Gastrocnemius medialis (tissue), 4 donors: ENCODE measurements at regions not wholly inside any gene's neighbourhood (a gene's known extent, or its start where the extent isn't known, plus 50 kb on each side); places are given as distances from the start of the nearest gene placed in this dataset.

Experiments used
- ATAC-seq, 2 donors: fragments of 150-250 bp; one replicate each; pipeline ENCODE4 v1.9.1; 2016
- DNase-seq, 2 donors: peaks; one replicate each; pipeline ENCODE4 v3.0.0-alpha.2; 2019
- H3K27ac ChIP-seq, 4 donors: fragments of 200-600 bp; sonication (generic); 1 replicate in 1 of 4; 2 replicates in 3 of 4; pipeline ENCODE4 v1.5.1; 2016 to 2018; ENCODE audit warnings: mild to moderate bottlenecking in 2 of 4, moderate library complexity in 1 of 4
- H3K27me3 ChIP-seq, 3 donors: fragments of 200-600 bp; sonication (generic) in 2 of 3; 1 replicate in 1 of 3; 2 replicates in 2 of 3; pipeline versions ENCODE4 v1.5.1 to v1.6.0; 2016 to 2019; ENCODE audit warnings: mild to moderate bottlenecking in 1 of 3, moderate library complexity in 1 of 3
- H3K36me3 ChIP-seq, 2 donors: fragments of 200-600 bp; sonication (generic) in 1 of 2; one replicate each; pipeline ENCODE4 v1.5.1; 2017 to 2018
- H3K4me1 ChIP-seq, 2 donors: fragments of 200-600 bp; sonication (generic) in 1 of 2; one replicate each; pipeline ENCODE4 v1.5.1; 2016 to 2017; ENCODE audit warnings: mild to moderate bottlenecking in 2 of 2
- H3K4me3 ChIP-seq, 4 donors: fragments of 200-600 bp; sonication (generic) in 3 of 4; 1 replicate in 1 of 4; 2 replicates in 3 of 4; pipeline ENCODE4 v1.5.1; 2016 to 2019; ENCODE audit warnings: mild to moderate bottlenecking in 2 of 4
- H3K9me3 ChIP-seq, 3 donors: fragments of 200-600 bp; sonication (generic) in 2 of 3; 1 replicate in 1 of 3; 2 replicates in 2 of 3; pipeline ENCODE4 v1.5.1; 2016 to 2019
- POLR2A ChIP-seq, 2 donors: fragments of 450-650 bp; IDR thresholded peaks; one replicate each; pipeline ENCODE4 v1.6.1; 2017; ENCODE audit warnings: antibody characterized with exemption in 2 of 2, mild to moderate bottlenecking in 2 of 2, moderate library complexity in 2 of 2
- in situ Hi-C, 4 donors: fragments of 200-750 bp; cut with MboI; loops; one replicate each; pipeline versions ENCODE4 v1.15.0 to v1.8.0; 2017; ENCODE audit warnings: low sequenced_read_pairs in 4 of 4
- intact Hi-C: fragments of 100-400 bp; cut with DNase I; formaldehyde crosslinking; loops from one replicate; pipeline ENCODE4 v1.15.1; 2023; ENCODE audit warnings: low total_unique reads
- TF ChIP-seq, protein P1 (sequence below), 5 experiments: fragments of 450-650 bp in 3 of 5; fragments of 200-600 bp in 2 of 5; sonication (generic) in 2 of 5; IDR thresholded peaks in 4 of 5; conservative IDR thresholded peaks in 1 of 5; 1 replicate in 4 of 5; 2 replicates in 1 of 5; pipeline ENCODE4 v1.5.1; 2016 to 2019; ENCODE audit warnings: antibody characterized with exemption in 5 of 5, mild to moderate bottlenecking in 3 of 5, moderate library complexity in 3 of 5

DNA sequence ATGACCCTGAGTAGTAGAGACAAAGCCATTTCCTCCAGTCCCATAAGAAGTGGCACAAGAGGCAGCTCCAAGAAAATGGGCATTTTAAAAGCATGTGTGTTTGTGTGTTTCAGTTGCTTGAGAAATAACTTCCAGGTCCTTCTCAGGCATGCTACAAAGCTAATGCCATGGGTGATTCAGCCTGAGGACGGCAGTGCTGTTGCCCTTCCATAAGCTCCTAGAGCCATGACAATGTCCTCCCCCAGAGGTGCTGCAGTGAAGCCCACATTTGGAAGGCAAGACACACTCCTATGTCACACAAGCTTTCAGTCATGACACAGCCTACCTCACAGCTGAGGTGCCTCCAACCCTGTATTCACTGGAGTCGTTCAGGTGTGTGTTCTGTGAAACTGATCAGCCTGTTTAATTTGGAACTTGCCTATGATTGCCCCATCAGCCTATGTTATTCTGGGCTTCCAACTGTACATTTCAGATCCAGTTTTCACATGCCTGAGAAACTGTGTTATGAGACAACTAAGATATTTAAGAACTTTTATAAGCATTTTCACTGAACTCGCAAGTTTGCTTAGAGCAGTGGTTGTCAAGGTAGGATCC lies 213.6 kb downstream of the FOXO1 start:
- intact Hi-C loops: no loop called here
- no peaks in the 10 kb centered on the region for H3K9me3 ChIP-seq
- no peaks in the 10 kb centered on the region for H3K36me3 ChIP-seq
- in situ Hi-C loops: no loop called here
- no peaks in the 10 kb centered on the region for H3K4me1 ChIP-seq
- H3K27ac ChIP-seq: no peak overlapping the region
- H3K4me3 ChIP-seq: no peak overlapping the region
- H3K27me3 ChIP-seq: no peaks in the 10 kb centered on the region
- TF ChIP-seq, protein P1, sequence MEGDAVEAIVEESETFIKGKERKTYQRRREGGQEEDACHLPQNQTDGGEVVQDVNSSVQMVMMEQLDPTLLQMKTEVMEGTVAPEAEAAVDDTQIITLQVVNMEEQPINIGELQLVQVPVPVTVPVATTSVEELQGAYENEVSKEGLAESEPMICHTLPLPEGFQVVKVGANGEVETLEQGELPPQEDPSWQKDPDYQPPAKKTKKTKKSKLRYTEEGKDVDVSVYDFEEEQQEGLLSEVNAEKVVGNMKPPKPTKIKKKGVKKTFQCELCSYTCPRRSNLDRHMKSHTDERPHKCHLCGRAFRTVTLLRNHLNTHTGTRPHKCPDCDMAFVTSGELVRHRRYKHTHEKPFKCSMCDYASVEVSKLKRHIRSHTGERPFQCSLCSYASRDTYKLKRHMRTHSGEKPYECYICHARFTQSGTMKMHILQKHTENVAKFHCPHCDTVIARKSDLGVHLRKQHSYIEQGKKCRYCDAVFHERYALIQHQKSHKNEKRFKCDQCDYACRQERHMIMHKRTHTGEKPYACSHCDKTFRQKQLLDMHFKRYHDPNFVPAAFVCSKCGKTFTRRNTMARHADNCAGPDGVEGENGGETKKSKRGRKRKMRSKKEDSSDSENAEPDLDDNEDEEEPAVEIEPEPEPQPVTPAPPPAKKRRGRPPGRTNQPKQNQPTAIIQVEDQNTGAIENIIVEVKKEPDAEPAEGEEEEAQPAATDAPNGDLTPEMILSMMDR (IDR thresholded peaks at IDR 0.05 in 4 of 5, conservative IDR thresholded peaks at IDR 0.05 in 1 of 5): no peak
- no peak for TF ChIP-seq POLR2A (IDR thresholded peaks at IDR 0.05)
- ATAC-seq: no peak
- DNase-seq: no peak

DNA sequence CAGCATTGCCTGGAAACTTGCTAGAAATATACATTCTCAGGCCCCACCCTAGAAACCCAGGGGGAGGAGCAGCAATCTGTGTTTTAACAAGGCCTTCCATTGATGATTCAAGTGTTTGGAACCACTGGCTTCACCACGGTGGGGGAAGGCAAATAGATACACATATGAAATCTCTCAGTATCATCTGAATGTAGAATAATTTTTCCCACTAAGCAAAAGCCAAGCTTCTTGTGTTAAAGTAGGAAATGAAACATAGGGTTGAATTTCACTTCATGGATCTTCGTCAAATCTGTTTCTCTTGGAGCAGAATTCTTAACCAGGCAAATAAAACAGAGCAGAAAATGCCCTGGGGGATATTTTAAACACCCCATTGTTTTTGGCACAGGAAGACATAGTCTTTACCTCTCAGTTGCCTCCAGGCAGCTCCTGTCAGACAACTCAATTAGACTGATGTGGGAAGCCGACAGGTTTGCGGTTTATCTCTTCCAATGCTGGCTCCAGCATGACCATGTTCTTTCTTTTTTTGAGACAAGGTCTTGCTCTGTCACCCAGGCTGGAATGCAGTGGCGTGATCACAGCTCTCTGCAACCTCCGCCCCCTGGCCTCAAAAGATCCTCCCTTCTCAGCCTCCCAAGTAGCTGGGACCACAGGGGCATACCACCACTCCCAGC lies 213.0 kb downstream of the FOXO1 start:
- Histone ChIP-seq H3K27me3 (no peaks in the 10 kb centered on the region), H3K4me1 (no peaks in the 10 kb centered on the region), H3K4me3 (no peak overlapping the region), H3K27ac (no peak overlapping the region), H3K36me3 (no peaks in the 10 kb centered on the region), H3K9me3 (no peaks in the 10 kb centered on the region)
- TF ChIP-seq POLR2A (IDR thresholded peaks at IDR 0.05): no peak
- TF ChIP-seq, protein P1 (IDR thresholded peaks at IDR 0.05 in 4 of 5, conservative IDR thresholded peaks at IDR 0.05 in 1 of 5): no peak
- intact Hi-C loops: no loop called here
- DNase-seq: no peak
- in situ Hi-C loops: no loop called here
- no peak for ATAC-seq

DNA sequence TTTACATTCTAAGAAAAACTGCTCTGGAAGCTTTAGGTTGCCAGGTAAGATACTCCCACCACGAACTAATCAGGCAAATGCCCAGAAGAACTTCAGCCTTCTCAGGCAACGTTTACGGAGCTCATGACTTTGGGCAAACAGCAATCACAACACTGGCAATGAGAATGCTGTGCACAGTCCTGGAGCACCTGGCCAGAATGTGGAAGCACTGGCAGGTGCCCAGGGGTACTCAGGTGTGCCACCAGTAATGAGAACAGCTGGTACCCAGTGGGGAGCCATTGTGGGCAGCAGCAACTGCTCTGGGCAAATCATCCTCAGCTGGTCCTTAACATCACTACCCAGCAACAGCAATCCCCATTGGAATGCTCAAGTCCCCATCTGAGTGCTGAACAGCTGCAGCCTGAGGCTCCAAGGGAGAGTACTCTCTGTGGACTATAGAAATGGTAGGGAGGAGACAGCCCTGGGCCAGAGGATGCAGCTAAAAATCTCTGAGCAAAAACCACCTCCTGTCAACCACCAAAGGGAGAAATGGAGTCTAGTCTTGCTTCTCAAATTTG lies 210.0 kb downstream of the FOXO1 start:
- no peaks in the 10 kb centered on the region for H3K36me3 ChIP-seq
- H3K4me1 ChIP-seq: no peaks in the 10 kb centered on the region
- no peaks in the 10 kb centered on the region for H3K9me3 ChIP-seq
- DNase-seq (no peak), ATAC-seq (no peak)
- in situ Hi-C loops (no loop called here), intact Hi-C loops (no loop called here)
- TF ChIP-seq, protein P1 (IDR thresholded peaks at IDR 0.05 in 4 of 5, conservative IDR thresholded peaks at IDR 0.05 in 1 of 5): no peak
- TF ChIP-seq POLR2A (IDR thresholded peaks at IDR 0.05): no peak
- H3K4me3 ChIP-seq: no peak overlapping the region
- no peaks in the 10 kb centered on the region for H3K27me3 ChIP-seq
- H3K27ac ChIP-seq: no peak overlapping the region

DNA sequence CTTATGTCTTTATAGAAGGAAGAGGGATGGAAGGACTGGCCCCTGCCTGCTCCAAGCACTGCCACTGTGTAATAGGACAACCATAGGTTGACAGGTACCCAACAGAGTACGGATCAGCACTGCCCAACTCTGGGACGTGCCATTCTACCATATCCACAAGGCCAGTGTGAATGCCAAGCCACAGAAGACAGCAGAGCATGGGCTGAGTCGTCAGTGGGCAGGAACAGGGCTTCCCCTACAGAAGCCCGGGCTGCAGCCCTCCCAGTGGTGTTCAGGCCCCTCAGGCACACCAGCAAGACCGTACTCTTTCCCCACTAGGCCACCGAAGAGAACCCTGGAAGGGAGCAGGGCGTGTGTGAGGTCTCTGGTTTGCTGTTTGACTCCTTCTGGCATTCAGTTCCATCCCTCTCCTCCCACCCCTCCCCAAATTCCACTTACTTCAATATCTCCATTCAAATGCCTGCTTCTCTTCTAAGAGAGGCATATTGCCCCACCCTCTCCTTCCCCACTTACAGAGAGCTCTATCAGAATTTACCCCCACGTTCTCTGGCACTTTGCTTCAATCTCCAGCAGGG lies 209.4 kb downstream of the FOXO1 start:
- intact Hi-C loops: no loop called here
- Histone ChIP-seq H3K36me3 (no peaks in the 10 kb centered on the region), H3K9me3 (no peaks in the 10 kb centered on the region), H3K27ac (no peak overlapping the region), H3K4me1 (no peaks in the 10 kb centered on the region), H3K4me3 (no peak overlapping the region), H3K27me3 (no peaks in the 10 kb centered on the region)
- TF ChIP-seq POLR2A (IDR thresholded peaks at IDR 0.05): no peak
- TF ChIP-seq, protein P1 (IDR thresholded peaks at IDR 0.05 in 4 of 5, conservative IDR thresholded peaks at IDR 0.05 in 1 of 5): no peak
- no peak for ATAC-seq
- no peak for DNase-seq
- in situ Hi-C loops: no loop called here
